Peyer's patch (tissue), 4 donors: ENCODE measurements at regions not wholly inside any gene's neighbourhood (a gene's known extent, or its start where the extent isn't known, plus 50 kb on each side); places are given as distances from the start of the nearest gene placed in this dataset.

Experiments
- DNase-seq, 3 donors: peaks; one replicate each; pipeline ENCODE4 v3.0.0-alpha.2; 2017 to 2019
- H3K27ac ChIP-seq, 4 donors: fragments of 200-600 bp; sonication (generic); one replicate each; pipeline ENCODE4 v1.5.1; 2016 to 2019
- H3K27me3 ChIP-seq, 2 donors: fragments of 200-600 bp; sonication (generic); one replicate each; pipeline ENCODE4 v1.5.1; 2019
- H3K36me3 ChIP-seq, 3 donors: fragments of 200-600 bp; sonication (generic); one replicate each; pipeline ENCODE4 v1.5.1; 2016 to 2019
- H3K4me1 ChIP-seq, 4 donors: fragments of 200-600 bp; sonication (generic); one replicate each; pipeline ENCODE4 v1.5.1; 2016 to 2019
- H3K4me3 ChIP-seq, 4 donors: fragments of 200-600 bp; sonication (generic); 1 replicate in 3 of 4; 2 replicates in 1 of 4; pipeline ENCODE4 v1.5.1; 2016 to 2019; ENCODE audit warnings: mild to moderate bottlenecking in 1 of 4
- H3K9me3 ChIP-seq, 4 donors: fragments of 200-600 bp; sonication (generic); one replicate each; pipeline ENCODE4 v1.5.1; 2016 to 2019; ENCODE audit warnings: mild to moderate bottlenecking in 1 of 4
- CTCF ChIP-seq, 6 experiments: fragments of 450-650 bp in 4 of 6; fragments of 200-600 bp in 2 of 6; sonication (generic) in 1 of 6; IDR thresholded peaks; one replicate each; pipeline ENCODE4 v1.5.1; 2017 to 2019; ENCODE audit warnings: antibody characterized with exemption in 6 of 6, mild to moderate bottlenecking in 3 of 6, moderate library complexity in 1 of 6
- POLR2A ChIP-seq, 2 donors: fragments of 450-650 bp; IDR thresholded peaks; one replicate each; pipeline ENCODE4 v1.5.1; 2017; ENCODE audit warnings: antibody characterized with exemption in 2 of 2, mild to moderate bottlenecking in 2 of 2, moderate library complexity in 2 of 2

GRCh38 chr18:24853076-24853475, 392.6 kb downstream of the HRH4 start:
- Histone ChIP-seq H3K27me3 (no peaks in the 10 kb centered on the region), H3K9me3 (no peaks in the 10 kb centered on the region), H3K27ac (no peak overlapping the region), H3K4me1 (no peaks in the 10 kb centered on the region), H3K4me3 (no peak overlapping the region), H3K36me3 (no peaks in the 10 kb centered on the region)
- DNase-seq: no peak
- TF ChIP-seq CTCF (IDR thresholded peaks at IDR 0.05) (no peak), POLR2A (IDR thresholded peaks at IDR 0.05) (no peak)

GRCh38 chr18:24860978-24861680, 400.7 kb downstream of the HRH4 start:
- DNase-seq: no peak
- H3K27ac ChIP-seq: peak overlapping the region in 1 of 4 donors; percentile 8

GRCh38 chr18:24862201-24862816, 401.9 kb downstream of the HRH4 start:
- H3K9me3 ChIP-seq: no peaks in the 10 kb centered on the region
- no peak for DNase-seq
- no peaks in the 10 kb centered on the region for H3K27me3 ChIP-seq
- no peak overlapping the region for H3K27ac ChIP-seq
- no peak overlapping the region for H3K4me3 ChIP-seq
- TF ChIP-seq POLR2A (IDR thresholded peaks at IDR 0.05) (no peak), CTCF (IDR thresholded peaks at IDR 0.05) (no peak)
- no peaks in the 10 kb centered on the region for H3K36me3 ChIP-seq
- H3K4me1 ChIP-seq: no peaks in the 10 kb centered on the region

More at GRCh38 chr18:24860978-24861680, 400.7 kb downstream of the HRH4 start:
- TF ChIP-seq POLR2A (IDR thresholded peaks at IDR 0.05) (no peak), CTCF (IDR thresholded peaks at IDR 0.05) (no peak)
- Histone ChIP-seq H3K36me3 (no peaks in the 10 kb centered on the region), H3K27me3 (no peaks in the 10 kb centered on the region), H3K4me1 (no peaks in the 10 kb centered on the region), H3K9me3 (no peaks in the 10 kb centered on the region), H3K4me3 (no peak overlapping the region)

- TF ChIP-seq CTCF (IDR thresholded peaks at IDR 0.05) (no peak), POLR2A (IDR thresholded peaks at IDR 0.05) (no peak)
Observed at GRCh38 chr18:24868311-24868710, 407.9 kb downstream of the HRH4 start.

GRCh38 chr18:24868760-24869237, 408.4 kb downstream of the HRH4 start:
- no peaks in the 10 kb centered on the region for H3K9me3 ChIP-seq
- TF ChIP-seq CTCF (IDR thresholded peaks at IDR 0.05): no peak
- no peak for TF ChIP-seq POLR2A (IDR thresholded peaks at IDR 0.05)
- H3K36me3 ChIP-seq: no peaks in the 10 kb centered on the region
- H3K4me1 ChIP-seq: peaks cover 0 to 7% (median 0%) of the 10 kb centered on the region in 4 donors
- H3K4me3 ChIP-seq: no peak overlapping the region
- no peak overlapping the region for H3K27ac ChIP-seq
- DNase-seq: no peak
- H3K27me3 ChIP-seq: no peaks in the 10 kb centered on the region

More at GRCh38 chr18:24868311-24868710, 407.9 kb downstream of the HRH4 start:
- Histone ChIP-seq H3K9me3 (no peaks in the 10 kb centered on the region), H3K27ac (no peak overlapping the region), H3K27me3 (no peaks in the 10 kb centered on the region), H3K36me3 (no peaks in the 10 kb centered on the region), H3K4me1 (peaks cover 0 to 7% (median 0%) of the 10 kb centered on the region in 4 donors), H3K4me3 (no peak overlapping the region)
- DNase-seq: no peak
